WTC11 (cell line): ENCODE measurements at regions not wholly inside any gene's neighbourhood (a gene's known extent, or its start where the extent isn't known, plus 50 kb on each side); places are given as distances from the start of the nearest gene placed in this dataset.

ENCODE experiments used
- E2F4 ChIP-seq: sonication (generic); formaldehyde crosslinking; IDR thresholded peaks from 2 replicates; pipeline ENCODE4 v1.8.1; 2022; ENCODE audit warnings: low read depth, mild to moderate bottlenecking, moderate library complexity, missing genetic modification reagents, borderline replicate concordance
- E2F5 ChIP-seq: sonication (generic); formaldehyde crosslinking; IDR thresholded peaks from 2 replicates; pipeline ENCODE4 v1.8.1; 2022; ENCODE audit warnings: mild to moderate bottlenecking, moderate library complexity, missing genetic modification reagents
- JAZF1 ChIP-seq: fragments of 250-450 bp; sonication (Bioruptor Pico); IDR thresholded peaks from 2 replicates; pipeline ENCODE4 v1.9.0; 2021; ENCODE audit warnings: moderate library complexity, mild to moderate bottlenecking, inconsistent platforms
- JUN ChIP-seq: sonication (generic); formaldehyde crosslinking; IDR thresholded peaks from 2 replicates; pipeline ENCODE4 v1.8.0; 2023; ENCODE audit warnings: mild to moderate bottlenecking, missing genetic modification reagents
- SMAD4 ChIP-seq: sonication (generic); formaldehyde crosslinking; IDR thresholded peaks from 2 replicates; pipeline ENCODE4 v1.8.0; 2022; ENCODE audit warnings: mild to moderate bottlenecking, missing genetic modification reagents
- TCF7 ChIP-seq: sonication (generic); formaldehyde crosslinking; IDR thresholded peaks from 2 replicates; pipeline ENCODE4 v1.8.0; 2022; ENCODE audit warnings: mild to moderate bottlenecking, low read depth, missing genetic modification reagents, moderate library complexity
- TEAD1 ChIP-seq: sonication (generic); formaldehyde crosslinking; IDR thresholded peaks from 2 replicates; pipeline ENCODE4 v1.8.0; 2022; ENCODE audit warnings: mild to moderate bottlenecking, missing genetic modification reagents
- TEAD4 ChIP-seq: sonication (generic); formaldehyde crosslinking; IDR thresholded peaks from 2 replicates; pipeline ENCODE4 v1.8.0; 2022; ENCODE audit warnings: mild to moderate bottlenecking, missing genetic modification reagents
- ZNF396 ChIP-seq: fragments of 250-450 bp; sonication (Bioruptor Pico); IDR thresholded peaks from 2 replicates; pipeline ENCODE4 v1.8.0; 2021; ENCODE audit warnings: mild to moderate bottlenecking, moderate library complexity, borderline replicate concordance
- TF ChIP-seq, protein P1 (sequence below): fragments of 200-600 bp; IDR thresholded peaks from 2 replicates; pipeline ENCODE4 v1.8.0; 2022; ENCODE audit warnings: antibody characterized with exemption
- TF ChIP-seq, protein P2 (sequence below): fragments of 250-450 bp; sonication (Bioruptor Pico); IDR thresholded peaks from 2 replicates; pipeline ENCODE4 v2.1.2; 2022; ENCODE audit warnings: mild to moderate bottlenecking, moderate library complexity
- TF ChIP-seq, protein P3 (sequence below): sonication (generic); formaldehyde crosslinking; IDR thresholded peaks from 2 replicates; pipeline ENCODE4 v1.8.1; 2023; ENCODE audit warnings: mild to moderate bottlenecking, missing genetic modification reagents

DNA sequence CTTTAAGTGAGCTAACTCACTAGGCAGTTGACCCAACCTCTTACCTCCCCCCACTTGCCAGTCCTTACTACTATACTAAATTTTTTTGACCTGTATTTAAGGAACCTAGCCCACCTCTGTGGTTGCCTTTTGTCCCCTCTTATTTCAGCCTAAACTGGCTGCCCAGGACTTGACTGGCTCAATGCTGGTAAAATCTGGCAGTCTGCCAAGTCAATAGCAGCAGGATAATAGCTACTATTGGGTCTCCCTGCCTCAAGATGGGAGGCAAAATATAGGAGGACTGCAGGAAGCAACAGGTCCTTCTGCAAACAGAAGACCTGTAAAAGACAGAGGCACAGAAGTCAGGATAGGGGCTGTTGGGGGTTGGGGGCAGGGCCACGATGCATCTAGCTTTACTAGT, 144.2 kb upstream of the POGK start:
- TF ChIP-seq, protein P1, sequence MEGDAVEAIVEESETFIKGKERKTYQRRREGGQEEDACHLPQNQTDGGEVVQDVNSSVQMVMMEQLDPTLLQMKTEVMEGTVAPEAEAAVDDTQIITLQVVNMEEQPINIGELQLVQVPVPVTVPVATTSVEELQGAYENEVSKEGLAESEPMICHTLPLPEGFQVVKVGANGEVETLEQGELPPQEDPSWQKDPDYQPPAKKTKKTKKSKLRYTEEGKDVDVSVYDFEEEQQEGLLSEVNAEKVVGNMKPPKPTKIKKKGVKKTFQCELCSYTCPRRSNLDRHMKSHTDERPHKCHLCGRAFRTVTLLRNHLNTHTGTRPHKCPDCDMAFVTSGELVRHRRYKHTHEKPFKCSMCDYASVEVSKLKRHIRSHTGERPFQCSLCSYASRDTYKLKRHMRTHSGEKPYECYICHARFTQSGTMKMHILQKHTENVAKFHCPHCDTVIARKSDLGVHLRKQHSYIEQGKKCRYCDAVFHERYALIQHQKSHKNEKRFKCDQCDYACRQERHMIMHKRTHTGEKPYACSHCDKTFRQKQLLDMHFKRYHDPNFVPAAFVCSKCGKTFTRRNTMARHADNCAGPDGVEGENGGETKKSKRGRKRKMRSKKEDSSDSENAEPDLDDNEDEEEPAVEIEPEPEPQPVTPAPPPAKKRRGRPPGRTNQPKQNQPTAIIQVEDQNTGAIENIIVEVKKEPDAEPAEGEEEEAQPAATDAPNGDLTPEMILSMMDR, result no peak
- TF ChIP-seq JAZF1 (no peak), E2F4 (CRISPR knock-in tag) (no peak), TEAD4 (CRISPR knock-in tag) (no peak), E2F5 (CRISPR knock-in tag) (no peak), TCF7 (CRISPR knock-in tag) (no peak), SMAD4 (CRISPR knock-in tag) (no peak), ZNF396 (CRISPR knock-in tag) (no peak), TEAD1 (CRISPR knock-in tag) (no peak), JUN (CRISPR knock-in tag) (no peak)
- TF ChIP-seq, protein P2, sequence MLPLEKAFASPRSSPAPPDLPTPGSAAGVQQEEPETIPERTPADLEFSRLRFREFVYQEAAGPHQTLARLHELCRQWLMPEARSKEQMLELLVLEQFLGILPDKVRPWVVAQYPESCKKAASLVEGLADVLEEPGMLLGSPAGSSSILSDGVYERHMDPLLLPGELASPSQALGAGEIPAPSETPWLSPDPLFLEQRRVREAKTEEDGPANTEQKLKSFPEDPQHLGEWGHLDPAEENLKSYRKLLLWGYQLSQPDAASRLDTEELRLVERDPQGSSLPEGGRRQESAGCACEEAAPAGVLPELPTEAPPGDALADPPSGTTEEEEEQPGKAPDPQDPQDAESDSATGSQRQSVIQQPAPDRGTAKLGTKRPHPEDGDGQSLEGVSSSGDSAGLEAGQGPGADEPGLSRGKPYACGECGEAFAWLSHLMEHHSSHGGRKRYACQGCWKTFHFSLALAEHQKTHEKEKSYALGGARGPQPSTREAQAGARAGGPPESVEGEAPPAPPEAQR, result no peak
- TF ChIP-seq, protein P3, sequence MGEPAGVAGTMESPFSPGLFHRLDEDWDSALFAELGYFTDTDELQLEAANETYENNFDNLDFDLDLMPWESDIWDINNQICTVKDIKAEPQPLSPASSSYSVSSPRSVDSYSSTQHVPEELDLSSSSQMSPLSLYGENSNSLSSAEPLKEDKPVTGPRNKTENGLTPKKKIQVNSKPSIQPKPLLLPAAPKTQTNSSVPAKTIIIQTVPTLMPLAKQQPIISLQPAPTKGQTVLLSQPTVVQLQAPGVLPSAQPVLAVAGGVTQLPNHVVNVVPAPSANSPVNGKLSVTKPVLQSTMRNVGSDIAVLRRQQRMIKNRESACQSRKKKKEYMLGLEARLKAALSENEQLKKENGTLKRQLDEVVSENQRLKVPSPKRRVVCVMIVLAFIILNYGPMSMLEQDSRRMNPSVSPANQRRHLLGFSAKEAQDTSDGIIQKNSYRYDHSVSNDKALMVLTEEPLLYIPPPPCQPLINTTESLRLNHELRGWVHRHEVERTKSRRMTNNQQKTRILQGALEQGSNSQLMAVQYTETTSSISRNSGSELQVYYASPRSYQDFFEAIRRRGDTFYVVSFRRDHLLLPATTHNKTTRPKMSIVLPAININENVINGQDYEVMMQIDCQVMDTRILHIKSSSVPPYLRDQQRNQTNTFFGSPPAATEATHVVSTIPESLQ (CRISPR knock-in tag), result no peak
